NOMO-1 (cell line): ENCODE measurements at regions not wholly inside any gene's neighbourhood (a gene's known extent, or its start where the extent isn't known, plus 50 kb on each side); places are given as distances from the start of the nearest gene placed in this dataset.
"Not testable (repeated sequence)": the region's sequence is repeated elsewhere in the genome, so short reads cannot be mapped to it uniquely, and the experiment has no call there.

ENCODE experiments used
- DNase-seq, 2 experiments: peaks; one replicate each; lab custom pipeline; 2025; ENCODE audit not compliant: unreplicated experiment in 2 of 2; lab: John Stamatoyannopoulos, UW

DNA sequence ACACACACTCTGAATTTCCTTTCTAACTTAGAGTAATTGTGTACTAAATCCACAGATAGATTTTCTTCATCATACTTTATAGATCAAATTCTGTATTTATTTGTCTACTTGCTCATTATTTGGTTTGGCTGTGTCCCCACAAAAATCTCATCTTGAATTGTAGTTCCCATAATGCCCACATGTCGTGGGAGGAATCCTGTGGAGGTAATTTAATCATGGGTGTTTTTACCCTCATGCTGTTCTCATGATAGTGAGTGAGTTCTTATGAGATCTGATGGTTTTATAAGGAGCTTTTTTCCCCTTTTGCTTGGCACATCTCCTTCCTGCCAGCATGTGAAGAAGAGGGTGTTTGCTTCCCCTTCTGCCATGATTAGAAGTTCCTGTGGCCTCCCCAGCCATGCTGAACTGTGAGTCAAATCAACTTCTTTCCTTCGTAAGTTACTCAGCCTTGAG is 198.3 kb upstream of the TGFBR2 start:
- DNase-seq, result no peak

GRCh38 chr3:30418443-30418842 is 188.0 kb upstream of the TGFBR2 start:
- no peak for DNase-seq

DNA sequence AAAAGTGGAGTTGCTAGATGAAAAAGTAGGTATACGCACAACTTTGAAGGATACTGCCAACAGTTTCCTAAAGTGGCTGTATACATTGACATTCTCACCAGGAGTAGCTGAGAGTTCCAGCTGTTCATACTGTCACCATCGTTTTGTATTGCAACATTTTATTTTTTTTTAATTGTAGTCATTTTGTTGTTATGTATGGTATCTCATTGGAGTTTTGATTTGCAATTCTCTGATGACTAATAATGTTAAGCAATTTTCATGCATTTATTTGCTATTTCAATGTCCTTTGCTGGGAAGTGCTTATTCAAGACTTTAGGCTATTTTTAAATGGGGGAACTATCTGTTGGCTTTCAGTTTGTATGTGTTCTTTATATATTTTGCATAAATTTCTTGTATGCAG is 185.1 kb upstream of the TGFBR2 start:
- peak in 1 of 2 experiments; percentile 20 for DNase-seq

DNA sequence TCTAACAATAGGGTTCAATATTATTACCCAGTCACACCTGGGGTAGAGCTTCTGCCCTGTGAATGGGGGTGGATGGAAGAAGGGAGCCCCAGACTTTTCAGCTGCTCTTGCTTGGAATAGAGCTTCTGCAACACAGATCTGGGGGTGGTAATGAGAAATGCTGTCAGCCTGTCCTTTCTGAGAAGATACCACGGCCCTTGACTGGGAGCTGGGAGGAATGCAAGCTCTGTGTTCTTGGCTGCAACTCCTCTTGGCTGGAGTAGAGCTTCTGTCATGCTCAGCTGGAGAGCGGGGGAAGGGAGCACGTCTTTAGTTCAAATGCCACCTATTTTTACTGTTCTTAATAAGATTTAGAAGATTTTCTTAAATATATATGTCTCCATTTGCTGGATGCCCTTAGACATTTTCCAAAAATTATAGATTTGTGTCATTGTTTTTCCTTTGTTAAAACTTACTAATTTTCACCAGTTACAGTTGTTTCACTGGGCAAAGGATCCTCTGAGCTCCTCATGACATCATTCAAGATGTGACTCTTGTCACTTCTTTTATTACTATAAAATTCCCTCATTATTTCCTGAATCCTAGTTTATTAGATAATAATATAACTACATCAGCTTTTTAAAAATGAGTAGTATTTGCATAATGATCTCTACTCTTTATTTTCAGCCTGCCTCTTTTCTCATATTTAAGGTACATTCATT is 180.0 kb upstream of the TGFBR2 start:
- no peak for DNase-seq

DNA sequence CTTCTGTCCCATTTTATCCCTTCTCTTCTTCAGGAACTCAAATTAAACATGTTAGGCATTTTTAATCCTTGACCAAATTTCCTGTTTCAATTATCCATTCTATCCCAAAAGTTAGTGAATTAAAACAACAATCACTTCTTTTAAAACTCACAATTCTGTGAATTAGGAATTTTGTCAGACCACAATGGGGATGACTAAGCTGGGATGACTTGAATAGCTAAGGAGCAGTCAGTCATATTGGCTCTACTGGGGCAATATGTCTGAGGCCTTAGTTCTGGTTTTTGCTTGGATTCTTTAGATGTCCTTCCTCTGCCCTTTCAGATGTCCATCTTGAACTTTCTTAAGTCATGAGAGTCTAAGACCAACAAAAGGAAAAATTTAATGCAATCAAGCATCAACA is 178.2 kb upstream of the TGFBR2 start:
- no peak for DNase-seq

DNA sequence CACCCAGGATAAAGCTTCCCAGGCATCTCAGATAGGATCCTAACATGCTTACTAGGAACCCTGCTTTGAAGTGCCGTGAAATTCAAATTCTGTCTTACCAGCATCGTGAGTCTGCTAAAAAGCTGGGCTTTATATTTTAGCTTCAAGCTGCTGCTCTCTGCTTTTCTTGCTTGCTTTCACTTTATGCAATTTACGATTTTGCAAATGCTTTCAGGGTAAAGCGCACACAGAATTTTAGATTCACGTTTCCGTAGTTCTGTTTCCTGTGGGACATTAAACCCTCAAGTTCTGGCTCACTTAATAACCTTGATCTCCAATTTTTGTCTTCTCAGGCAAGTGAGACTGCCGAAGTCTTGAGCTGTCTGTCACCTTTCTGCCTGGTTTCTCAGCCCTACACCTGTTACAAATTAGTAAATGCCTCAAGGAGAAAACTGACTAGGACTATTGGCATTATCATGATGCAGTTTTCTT is 170.5 kb upstream of the TGFBR2 start:
- DNase-seq, result no peak

DNA sequence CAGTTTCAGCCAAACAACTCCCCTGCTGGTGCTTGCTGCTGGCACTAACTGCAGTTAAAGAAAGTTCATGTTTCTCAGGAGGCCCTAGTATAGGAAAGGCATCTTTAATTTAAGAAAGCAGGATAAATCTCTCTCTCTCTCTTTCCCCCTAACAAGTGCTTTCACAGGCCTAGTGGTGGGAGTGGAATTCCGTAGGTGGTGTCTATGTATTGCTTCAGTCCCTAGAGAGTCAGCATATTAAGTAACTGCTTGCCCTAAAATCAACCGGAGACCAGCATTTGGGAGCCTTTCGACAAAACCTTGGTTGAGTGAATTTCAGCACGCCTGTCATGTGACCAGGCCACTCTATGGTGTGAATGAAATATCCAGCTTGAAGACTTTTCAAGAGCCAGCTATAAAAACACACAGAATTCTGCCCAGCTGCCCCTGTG is 169.2 kb upstream of the TGFBR2 start:
- DNase-seq, result no peak

GRCh38 chr3:30438126-30438525 is 168.3 kb upstream of the TGFBR2 start:
- DNase-seq, result peak; percentile 44 to 66

- DNase-seq, result no peak
Observed at GRCh38 chr3:30439451-30440053, 166.8 kb upstream of the TGFBR2 start.

DNA sequence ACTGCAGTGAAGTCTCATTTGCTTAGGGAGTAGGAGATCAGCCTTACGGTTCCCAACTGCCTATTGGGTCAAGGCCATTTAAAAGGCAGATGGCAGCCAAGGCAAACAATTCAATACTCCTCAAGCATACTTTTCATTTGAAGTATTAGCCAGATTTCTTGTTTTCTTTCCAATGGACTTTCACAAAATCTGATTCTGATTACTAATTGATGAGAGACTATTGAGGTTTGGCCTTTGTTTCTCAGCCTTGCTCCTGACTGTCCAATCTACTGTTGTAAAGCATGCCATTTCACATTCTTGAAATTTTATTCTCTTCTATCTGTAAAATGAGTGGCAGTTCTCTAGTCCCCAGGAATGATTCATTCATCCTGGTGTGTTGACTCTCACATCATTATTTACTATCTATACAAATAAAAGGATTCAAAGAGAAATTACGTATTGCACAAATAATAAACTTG is 166.2 kb upstream of the TGFBR2 start:
- no peak for DNase-seq

GRCh38 chr3:30440880-30441279 is 165.5 kb upstream of the TGFBR2 start:
- no peak for DNase-seq

DNA sequence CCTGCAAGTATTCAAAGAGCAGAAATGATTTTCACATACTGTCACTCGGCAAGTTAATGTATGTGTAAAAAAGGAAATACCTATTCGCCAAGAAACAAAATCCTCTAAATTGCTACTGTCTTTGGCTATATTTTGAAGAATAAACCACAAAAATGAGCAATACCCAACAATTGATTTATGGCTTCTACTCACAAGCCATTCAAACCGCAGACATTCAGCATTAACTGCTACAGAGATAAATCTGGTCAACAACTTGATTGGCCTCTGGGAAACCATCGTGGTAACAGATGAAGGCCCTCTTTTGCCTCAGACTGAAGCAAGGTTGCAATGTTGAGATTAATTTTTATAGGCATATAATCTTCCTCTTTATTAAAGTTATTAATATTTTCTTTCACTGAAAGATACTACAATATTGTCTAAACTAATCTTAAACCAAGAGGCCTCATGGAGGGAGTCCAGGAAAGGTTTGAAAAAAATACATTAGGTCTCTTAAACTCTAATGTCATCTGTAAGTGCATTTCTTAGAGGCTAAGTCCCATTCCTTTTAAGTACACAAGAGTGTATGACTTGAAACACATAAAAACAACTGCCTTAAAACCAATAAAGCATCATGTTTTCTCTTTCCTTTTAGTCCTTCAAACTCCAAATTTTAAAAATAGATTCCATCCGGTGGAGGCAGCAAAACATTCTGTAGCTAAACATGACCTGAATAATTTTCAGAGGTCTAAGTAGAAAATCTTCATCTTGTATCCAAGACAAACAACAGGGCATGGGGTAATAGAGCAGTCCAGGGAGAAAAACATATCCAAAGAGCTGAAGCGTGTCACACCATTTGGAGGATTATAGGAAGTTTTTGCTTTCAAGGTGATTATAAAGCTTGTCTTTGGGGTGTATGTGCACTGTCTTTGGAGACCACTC is 162.4 kb upstream of the TGFBR2 start:
- peak; percentile 38 to 94 for DNase-seq

DNA sequence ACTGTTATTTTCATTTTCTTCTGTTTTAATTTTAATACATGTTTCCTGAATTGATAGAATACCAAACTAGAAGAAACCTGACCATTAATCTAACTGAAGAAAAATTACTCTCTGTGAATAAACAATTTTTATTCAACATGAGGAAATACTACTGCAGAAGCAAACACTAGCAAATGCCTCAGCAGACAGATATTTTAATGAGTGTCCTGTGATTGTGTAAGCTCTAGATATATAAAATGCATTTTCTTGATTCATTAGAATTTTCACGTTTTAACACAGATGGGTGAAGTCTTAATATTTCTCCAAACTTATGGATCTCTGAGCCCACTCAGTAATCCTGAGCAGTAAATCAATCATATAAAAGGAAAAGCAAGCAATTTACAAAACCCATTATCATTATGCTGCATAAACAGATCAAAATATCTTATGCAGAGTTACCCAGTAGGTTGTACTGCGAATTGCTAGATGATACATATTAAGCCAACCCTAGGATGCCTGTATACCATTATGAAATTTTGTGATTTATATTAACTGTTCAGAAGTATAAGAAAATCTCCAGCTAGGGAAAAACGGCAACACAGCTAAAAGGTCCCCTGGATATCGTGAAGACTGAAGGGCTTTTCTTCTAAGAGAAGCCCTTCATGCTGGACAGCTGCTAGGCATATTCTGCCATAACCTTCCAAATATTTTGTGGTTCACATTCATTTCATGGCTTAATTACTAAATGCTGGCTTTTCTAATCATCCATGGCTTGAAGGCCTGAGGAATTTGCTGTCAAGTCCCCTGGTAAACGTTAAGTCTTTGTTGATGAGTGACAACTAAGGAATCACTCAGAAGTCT is 157.7 kb upstream of the TGFBR2 start:
- no peak for DNase-seq

DNA sequence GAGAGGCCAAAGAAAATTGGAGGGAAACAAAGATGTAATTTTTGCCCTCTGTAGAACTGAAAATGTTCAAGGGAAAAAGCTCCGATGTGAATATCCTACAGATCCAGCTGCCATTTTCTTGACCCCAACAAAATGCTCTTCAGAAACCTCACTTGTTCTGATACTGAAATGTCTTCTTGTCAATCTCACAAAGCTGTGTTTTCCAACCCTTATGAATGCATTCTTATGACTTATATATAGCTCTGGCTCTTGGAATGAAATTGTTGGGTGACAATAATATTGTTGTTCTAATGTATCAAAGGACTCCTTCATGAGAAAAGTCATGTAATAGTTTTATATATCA is 157.1 kb upstream of the TGFBR2 start:
- no peak for DNase-seq

- DNase-seq, result no peak
Observed at GRCh38 chr3:30452446-30452845, 154.0 kb upstream of the TGFBR2 start.

DNA sequence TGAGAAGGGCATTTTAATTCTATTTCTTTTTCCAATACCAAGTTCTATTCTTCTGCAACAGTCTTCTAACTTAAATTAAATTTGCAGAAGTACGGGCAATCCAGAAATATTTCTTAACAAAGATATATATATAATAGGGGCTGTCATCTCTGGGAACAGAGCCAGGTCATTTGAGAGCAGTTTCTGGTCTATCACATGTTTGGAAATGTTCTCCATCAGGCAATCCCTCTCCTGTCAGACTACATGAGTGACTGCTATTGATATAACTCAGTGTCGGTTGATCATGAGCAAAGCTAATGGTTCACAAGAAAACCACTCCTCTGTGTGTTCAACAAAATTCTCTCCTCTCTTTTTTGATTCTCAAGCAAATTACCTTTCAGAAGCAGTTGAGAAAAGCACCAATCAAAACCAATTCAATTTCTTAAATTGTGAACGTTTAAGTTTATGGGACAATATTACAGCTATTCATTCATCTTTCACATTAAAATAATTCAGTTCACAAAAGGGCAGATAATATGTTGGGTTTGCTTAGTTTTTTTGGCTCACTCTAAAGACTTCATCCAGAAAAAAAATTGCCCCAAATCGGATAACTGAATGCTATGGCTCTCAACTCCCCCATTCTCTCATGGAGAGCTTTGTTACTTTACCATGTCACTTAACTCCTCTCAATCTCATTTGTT is 152.9 kb upstream of the TGFBR2 start:
- peak; percentile 12 to 69 for DNase-seq

DNA sequence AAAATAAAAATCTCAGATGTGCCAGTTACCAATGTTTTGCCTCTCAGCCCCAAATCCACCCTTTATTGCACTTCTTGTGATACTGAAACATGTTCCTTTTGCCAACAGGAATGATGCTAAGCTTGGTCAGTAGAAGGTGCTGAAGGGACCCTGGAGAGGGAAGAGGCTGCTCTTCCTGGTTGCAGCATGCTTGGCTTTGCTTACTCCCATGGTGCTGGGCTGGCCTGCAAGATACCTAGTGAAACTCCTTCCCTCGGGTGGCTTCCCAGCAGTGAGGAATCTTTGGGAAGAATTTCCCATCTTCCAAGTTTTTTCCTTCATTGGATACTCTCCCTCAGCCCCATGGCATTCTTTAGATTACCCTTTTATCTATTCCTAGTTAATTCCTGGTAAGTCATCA is 151.8 kb upstream of the TGFBR2 start:
- no peak for DNase-seq

DNA sequence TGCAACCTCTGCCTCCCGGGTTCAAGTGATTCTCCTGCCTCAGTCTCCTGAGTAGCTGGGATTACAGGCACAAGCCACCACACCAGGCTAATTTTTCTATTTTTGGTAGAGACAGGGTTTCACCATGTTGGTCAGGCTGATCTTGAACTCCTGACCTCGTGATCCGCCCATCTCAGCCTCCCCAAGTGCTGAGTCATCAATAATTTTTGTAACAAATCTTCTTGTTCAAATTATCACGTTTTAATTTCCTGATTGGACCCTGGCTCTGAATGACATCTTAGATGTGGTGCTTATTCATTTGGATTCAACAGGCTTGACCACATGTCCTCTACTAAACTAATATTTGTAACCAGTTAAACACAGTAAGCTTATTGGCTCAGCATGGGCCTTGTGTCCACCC is 151.3 kb upstream of the TGFBR2 start:
- DNase-seq, result not testable (repeated sequence)

DNA sequence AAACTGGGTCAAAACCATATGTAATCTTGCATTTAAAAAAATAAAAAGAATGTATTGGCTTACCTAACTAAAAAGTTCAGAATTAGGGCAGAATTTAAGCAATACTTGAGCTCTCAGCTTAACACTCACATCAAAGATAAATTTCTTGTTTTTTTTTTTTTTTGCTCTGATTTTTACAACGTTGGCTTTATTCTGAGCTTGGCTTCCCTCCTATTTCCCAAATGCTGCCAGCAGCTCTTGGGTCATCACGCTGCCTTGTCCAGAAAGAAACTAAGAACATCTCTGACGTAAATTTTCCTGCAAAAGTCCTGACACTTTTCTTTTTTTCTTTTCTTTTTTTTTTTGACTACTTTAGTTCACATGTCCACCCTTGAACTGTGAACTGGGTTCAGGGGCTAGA is 150.6 kb upstream of the TGFBR2 start:
- DNase-seq, result no peak

- DNase-seq, result no peak
Observed at GRCh38 chr3:30456264-30456663, 150.1 kb upstream of the TGFBR2 start.
